ENCODE measurements at regions not wholly inside any gene's neighbourhood (a gene's known extent, or its start where the extent isn't known, plus 50 kb on each side); places are given as distances from the start of the nearest gene placed in this dataset.
"Not testable (repeated sequence)": the region's sequence is repeated elsewhere in the genome, so short reads cannot be mapped to it uniquely, and the experiment has no call there.

- no peaks in the 10 kb centered on the region for H3K36me3 Mint-ChIP-seq (ENCODE audit: insufficient read depth)
- DNase-seq (no peak), ATAC-seq (no peak)
- no peaks in the 10 kb centered on the region for H3K9me3 Mint-ChIP-seq
- peaks cover 17% of the 10 kb centered on the region for H3K27me3 Mint-ChIP-seq (ENCODE audit: low read depth)
- H3K4me1 Mint-ChIP-seq (ENCODE audit: low read depth) = no peaks in the 10 kb centered on the region
- H3K4me3 Mint-ChIP-seq = no peak overlapping the region
These were observed 217.4 kb upstream of the ADAMTSL1 start for GRCh38 chr9:18256568-18256967.

- no peaks in the 10 kb centered on the region for H3K4me1 Mint-ChIP-seq (ENCODE audit: low read depth)
- H3K27me3 Mint-ChIP-seq (ENCODE audit: low read depth) = peaks cover 13% of the 10 kb centered on the region
- H3K9me3 Mint-ChIP-seq = no peaks in the 10 kb centered on the region
- ATAC-seq (no peak), DNase-seq (no peak)
- no peak overlapping the region for H3K4me3 Mint-ChIP-seq
- H3K36me3 Mint-ChIP-seq (ENCODE audit: insufficient read depth) = no peaks in the 10 kb centered on the region
These were observed 213.4 kb upstream of the ADAMTSL1 start for GRCh38 chr9:18260521-18260920.

- H3K27me3 Mint-ChIP-seq (ENCODE audit: low read depth) = peaks cover 7% of the 10 kb centered on the region
- H3K9me3 Mint-ChIP-seq = no peaks in the 10 kb centered on the region
- no peaks in the 10 kb centered on the region for H3K36me3 Mint-ChIP-seq (ENCODE audit: insufficient read depth)
- DNase-seq (no peak), ATAC-seq (no peak)
- no peaks in the 10 kb centered on the region for H3K4me1 Mint-ChIP-seq (ENCODE audit: low read depth)
- H3K4me3 Mint-ChIP-seq = no peak overlapping the region
These were observed 212.8 kb upstream of the ADAMTSL1 start for GRCh38 chr9:18261181-18261580.

GRCh38 chr9:18263377-18263776 lies 210.6 kb upstream of the ADAMTSL1 start:
- Mint-ChIP-seq H3K4me3 (no peak overlapping the region), H3K27me3 (ENCODE audit: low read depth) (no peaks in the 10 kb centered on the region)
- no peak for ATAC-seq

DNA sequence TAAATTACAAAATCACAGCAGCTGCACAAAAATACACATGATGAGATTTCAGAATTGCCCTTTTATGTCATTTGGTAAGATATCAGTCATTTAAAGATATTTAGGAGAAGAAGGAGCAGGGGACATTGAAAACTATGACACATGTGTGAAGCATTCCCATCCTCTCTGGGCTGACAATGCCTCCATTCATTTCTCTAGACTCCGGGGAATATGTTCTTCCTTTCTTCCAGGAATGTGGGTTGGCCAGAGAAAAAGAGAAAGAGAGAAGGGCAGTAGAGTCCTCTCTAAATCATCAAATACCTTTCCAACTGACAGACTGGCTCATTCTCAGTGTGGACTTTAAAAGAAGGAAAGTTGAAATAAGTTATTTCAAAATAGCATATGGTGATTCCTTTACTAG lies 205.6 kb upstream of the ADAMTSL1 start:
- no peak overlapping the region for H3K4me3 Mint-ChIP-seq
- no peaks in the 10 kb centered on the region for H3K4me1 Mint-ChIP-seq (ENCODE audit: low read depth)
- no peak for DNase-seq

More at GRCh38 chr9:18263377-18263776, 210.6 kb upstream of the ADAMTSL1 start:
- Mint-ChIP-seq H3K9me3 (no peaks in the 10 kb centered on the region), H3K36me3 (ENCODE audit: insufficient read depth) (no peaks in the 10 kb centered on the region), H3K4me1 (ENCODE audit: low read depth) (no peaks in the 10 kb centered on the region)
- no peak for DNase-seq

GRCh38 chr9:18269561-18269960 lies 204.4 kb upstream of the ADAMTSL1 start:
- peaks cover 14% of the 10 kb centered on the region for H3K9me3 Mint-ChIP-seq
- peaks cover 2% of the 10 kb centered on the region for H3K27me3 Mint-ChIP-seq (ENCODE audit: low read depth)
- no peaks in the 10 kb centered on the region for H3K36me3 Mint-ChIP-seq (ENCODE audit: insufficient read depth)
- DNase-seq = no peak
- H3K4me1 Mint-ChIP-seq (ENCODE audit: low read depth) = no peaks in the 10 kb centered on the region
- H3K4me3 Mint-ChIP-seq = no peak overlapping the region
- ATAC-seq = no peak

More for the DNA sequence above, 205.6 kb upstream of the ADAMTSL1 start:
- peaks cover 5% of the 10 kb centered on the region for H3K9me3 Mint-ChIP-seq
- no peak for ATAC-seq
- no peaks in the 10 kb centered on the region for H3K27me3 Mint-ChIP-seq (ENCODE audit: low read depth)
- H3K36me3 Mint-ChIP-seq (ENCODE audit: insufficient read depth) = no peaks in the 10 kb centered on the region

DNA sequence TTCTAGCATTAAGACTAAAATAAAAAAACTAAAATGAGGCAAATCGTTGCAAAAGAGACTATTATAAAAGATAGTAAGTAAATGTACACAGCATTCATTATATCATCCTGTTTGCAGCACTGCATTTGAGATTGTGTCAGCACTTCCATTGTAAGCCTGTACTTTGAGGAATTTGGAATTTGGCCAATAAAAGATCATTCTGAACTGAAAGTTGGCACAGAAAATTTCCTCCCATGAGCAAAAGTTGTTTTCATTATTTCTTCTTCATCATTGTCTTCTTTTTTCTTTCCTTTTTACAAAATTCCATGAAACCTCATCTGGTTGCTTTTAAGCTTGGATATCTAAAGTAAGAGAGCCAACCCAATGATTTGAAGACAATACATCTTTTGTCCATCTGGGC lies 199.3 kb upstream of the ADAMTSL1 start:
- peaks cover 45% of the 10 kb centered on the region for H3K9me3 Mint-ChIP-seq
- ATAC-seq (no peak), DNase-seq (no peak)
- peaks cover 5% of the 10 kb centered on the region for H3K27me3 Mint-ChIP-seq (ENCODE audit: low read depth)
- no peak overlapping the region for H3K4me3 Mint-ChIP-seq
- no peaks in the 10 kb centered on the region for H3K36me3 Mint-ChIP-seq (ENCODE audit: insufficient read depth)
- H3K4me1 Mint-ChIP-seq (ENCODE audit: low read depth) = no peaks in the 10 kb centered on the region

GRCh38 chr9:18275313-18275990 lies 198.5 kb upstream of the ADAMTSL1 start:
- H3K4me1 Mint-ChIP-seq (ENCODE audit: low read depth) = no peaks in the 10 kb centered on the region
- ATAC-seq = no peak
- no peak for DNase-seq
- peaks cover 45% of the 10 kb centered on the region for H3K9me3 Mint-ChIP-seq
- H3K4me3 Mint-ChIP-seq = no peak overlapping the region
- H3K27me3 Mint-ChIP-seq (ENCODE audit: low read depth) = peaks cover 5% of the 10 kb centered on the region
- H3K36me3 Mint-ChIP-seq (ENCODE audit: insufficient read depth) = no peaks in the 10 kb centered on the region

GRCh38 chr9:18281291-18281690 lies 192.7 kb upstream of the ADAMTSL1 start:
- Mint-ChIP-seq H3K9me3 (peaks cover 29% of the 10 kb centered on the region), H3K4me3 (no peak overlapping the region), H3K27me3 (ENCODE audit: low read depth) (peaks cover 3% of the 10 kb centered on the region), H3K36me3 (ENCODE audit: insufficient read depth) (no peaks in the 10 kb centered on the region), H3K4me1 (ENCODE audit: low read depth) (no peaks in the 10 kb centered on the region)
- DNase-seq (no peak), ATAC-seq (no peak)

- Mint-ChIP-seq H3K9me3 (no peaks in the 10 kb centered on the region), H3K36me3 (ENCODE audit: insufficient read depth) (no peaks in the 10 kb centered on the region), H3K4me1 (ENCODE audit: low read depth) (no peaks in the 10 kb centered on the region), H3K27me3 (ENCODE audit: low read depth) (peaks cover 1% of the 10 kb centered on the region), H3K4me3 (no peak overlapping the region)
- DNase-seq (no peak), ATAC-seq (no peak)
These were observed 179.7 kb upstream of the ADAMTSL1 start for GRCh38 chr9:18294229-18294628.

GRCh38 chr9:18296702-18297055 lies 177.3 kb upstream of the ADAMTSL1 start:
- no peaks in the 10 kb centered on the region for H3K9me3 Mint-ChIP-seq
- H3K4me1 Mint-ChIP-seq (ENCODE audit: low read depth) = no peaks in the 10 kb centered on the region
- no peak overlapping the region for H3K4me3 Mint-ChIP-seq
- H3K27me3 Mint-ChIP-seq (ENCODE audit: low read depth) = no peaks in the 10 kb centered on the region
- DNase-seq (no peak), ATAC-seq (no peak)
- H3K36me3 Mint-ChIP-seq (ENCODE audit: insufficient read depth) = no peaks in the 10 kb centered on the region

- ATAC-seq = no peak
- no peak for DNase-seq
- Mint-ChIP-seq H3K4me1 (ENCODE audit: low read depth) (no peaks in the 10 kb centered on the region), H3K36me3 (ENCODE audit: insufficient read depth) (no peaks in the 10 kb centered on the region), H3K9me3 (no peaks in the 10 kb centered on the region), H3K4me3 (no peak overlapping the region), H3K27me3 (ENCODE audit: low read depth) (no peaks in the 10 kb centered on the region)
These were observed 176.7 kb upstream of the ADAMTSL1 start for GRCh38 chr9:18297056-18297841.

GRCh38 chr9:18299449-18299848 lies 174.5 kb upstream of the ADAMTSL1 start:
- H3K9me3 Mint-ChIP-seq = no peaks in the 10 kb centered on the region
- no peak overlapping the region for H3K4me3 Mint-ChIP-seq
- no peak for ATAC-seq
- no peaks in the 10 kb centered on the region for H3K4me1 Mint-ChIP-seq (ENCODE audit: low read depth)
- no peaks in the 10 kb centered on the region for H3K36me3 Mint-ChIP-seq (ENCODE audit: insufficient read depth)
- no peak for DNase-seq
- H3K27me3 Mint-ChIP-seq (ENCODE audit: low read depth) = no peaks in the 10 kb centered on the region

- not testable (repeated sequence) for H3K27me3 Mint-ChIP-seq (ENCODE audit: low read depth); H3K36me3 Mint-ChIP-seq (ENCODE audit: insufficient read depth); DNase-seq; H3K4me1 Mint-ChIP-seq (ENCODE audit: low read depth); H3K4me3 Mint-ChIP-seq; ATAC-seq; H3K9me3 Mint-ChIP-seq
These were observed 168.7 kb upstream of the ADAMTSL1 start for GRCh38 chr9:18305167-18305806.

GRCh38 chr9:18314316-18314715 lies 159.6 kb upstream of the ADAMTSL1 start:
- DNase-seq (no peak), ATAC-seq (no peak)
- no peaks in the 10 kb centered on the region for H3K4me1 Mint-ChIP-seq (ENCODE audit: low read depth)
- no peaks in the 10 kb centered on the region for H3K27me3 Mint-ChIP-seq (ENCODE audit: low read depth)
- H3K4me3 Mint-ChIP-seq = no peak overlapping the region
- H3K36me3 Mint-ChIP-seq (ENCODE audit: insufficient read depth) = no peaks in the 10 kb centered on the region
- peaks cover 4% of the 10 kb centered on the region for H3K9me3 Mint-ChIP-seq

Data from activated T-cell treated with anti-CD3 and anti-CD28 coated beads, Interleukin-2, amount 50 U/mL, for 4 hours (primary cell).